Astrocyte (in vitro differentiated cells and primary cell): ENCODE measurements at regions not wholly inside any gene's neighbourhood (a gene's known extent, or its start where the extent isn't known, plus 50 kb on each side); places are given as distances from the start of the nearest gene placed in this dataset.

ENCODE experiments used
- DNase-seq: peaks from one replicate; pipeline ENCODE4 v3.0.0-alpha.2; 2010; ENCODE audit warnings: low read depth
- FAIRE-seq: peaks from 2 replicates; lab custom pipeline; 2011; peaks lifted over from hg19 to GRCh38; lab: Jason Lieb, UNC
- H2AFZ ChIP-seq: 2 replicates; pipeline ENCODE4 v1.6.0; 2012; ENCODE audit warnings: low read depth, low read length, inconsistent platforms
- H3K27ac ChIP-seq: 2 replicates; pipeline ENCODE4 v1.5.1; 2011; ENCODE audit warnings: low read depth, low read length, inconsistent platforms
- H3K27me3 ChIP-seq: 2 replicates; pipeline ENCODE4 v1.6.0; 2011; ENCODE audit warnings: low read length, inconsistent platforms; ENCODE audit not compliant: insufficient read depth
- H3K36me3 ChIP-seq: 2 replicates; pipeline ENCODE4 v1.5.1; 2011; ENCODE audit warnings: low read length, inconsistent platforms; ENCODE audit not compliant: insufficient read depth
- H3K4me1 ChIP-seq: 2 replicates; pipeline ENCODE4 v1.5.1; 2011; ENCODE audit warnings: low read length, inconsistent platforms; ENCODE audit not compliant: insufficient read depth
- H3K4me2 ChIP-seq: 2 replicates; pipeline ENCODE4 v1.6.0; 2012; ENCODE audit warnings: low read length, inconsistent platforms
- H3K4me3 ChIP-seq: 2 replicates; pipeline ENCODE4 v1.5.1; 2011; ENCODE audit warnings: low read depth, mild to moderate bottlenecking, low read length, inconsistent platforms; ENCODE audit not compliant: insufficient read depth
- H3K79me2 ChIP-seq: 2 replicates; pipeline ENCODE4 v1.6.0; 2012; ENCODE audit warnings: mild to moderate bottlenecking, low read length, inconsistent platforms; ENCODE audit not compliant: insufficient read depth
- H3K9ac ChIP-seq: 2 replicates; pipeline ENCODE4 v1.6.0; 2012; ENCODE audit warnings: mild to moderate bottlenecking, low read length, inconsistent platforms
- H3K9me3 ChIP-seq: 2 replicates; pipeline ENCODE4 v1.5.1; 2012; ENCODE audit warnings: low read depth, mild to moderate bottlenecking, low read length, inconsistent platforms; ENCODE audit not compliant: insufficient read depth
- H4K20me1 ChIP-seq: 2 replicates; pipeline ENCODE4 v1.6.0; 2012; ENCODE audit warnings: low read length, inconsistent platforms; ENCODE audit not compliant: insufficient read depth
- H3K27ac Mint-ChIP-seq: one replicate; pipeline ENCODE4 v1.8.0; 2021; ENCODE audit warnings: mild to moderate bottlenecking, mixed read lengths; ENCODE audit not compliant: unreplicated experiment
- H3K27me3 Mint-ChIP-seq: one replicate; pipeline ENCODE4 v1.8.0; 2021; ENCODE audit warnings: low read depth, mixed read lengths; ENCODE audit not compliant: unreplicated experiment
- H3K36me3 Mint-ChIP-seq: one replicate; pipeline ENCODE4 v1.8.0; 2021; ENCODE audit warnings: low read depth, mixed read lengths; ENCODE audit not compliant: unreplicated experiment
- H3K4me1 Mint-ChIP-seq: one replicate; pipeline ENCODE4 v1.8.0; 2021; ENCODE audit warnings: low read depth, mixed read lengths; ENCODE audit not compliant: unreplicated experiment
- H3K4me3 Mint-ChIP-seq: one replicate; pipeline ENCODE4 v1.8.0; 2021; ENCODE audit warnings: mild to moderate bottlenecking, moderate library complexity, mixed read lengths; ENCODE audit not compliant: unreplicated experiment
- H3K9me3 Mint-ChIP-seq: one replicate; pipeline ENCODE4 v1.8.0; 2021; ENCODE audit warnings: mild to moderate bottlenecking, mixed read lengths; ENCODE audit not compliant: unreplicated experiment
- CTCF ChIP-seq: IDR thresholded peaks from 2 replicates; pipeline ENCODE4 v1.5.1; 2011; ENCODE audit warnings: low read depth, mild to moderate bottlenecking, inconsistent platforms, low read length, moderate library complexity; ENCODE audit not compliant: insufficient read depth
- EZH2 ChIP-seq: IDR thresholded peaks from 2 replicates; pipeline ENCODE4 v1.6.1; 2012; ENCODE audit warnings: mild to moderate bottlenecking, low read length, inconsistent platforms; ENCODE audit not compliant: insufficient read depth

GRCh38 chr6:156420172-156420993, 356.8 kb upstream of the ARID1B start:
- no peak overlapping the region for H2AFZ ChIP-seq
- H3K79me2 ChIP-seq, result no peaks in the 10 kb centered on the region
- H3K27ac ChIP-seq, result peak overlapping the region; percentile 40
- no peaks in the 10 kb centered on the region for H3K36me3 ChIP-seq
- TF ChIP-seq EZH2, result no peak
- TF ChIP-seq CTCF, result no peak
- peak overlapping the region; percentile 92 for H3K27ac Mint-ChIP-seq
- no peak for FAIRE-seq
- peaks cover 31% of the 10 kb centered on the region for H3K9me3 Mint-ChIP-seq
- no peak overlapping the region for H3K4me3 ChIP-seq
- no peaks in the 10 kb centered on the region for H3K27me3 Mint-ChIP-seq
- DNase-seq, result peak; percentile 43
- H3K4me1 ChIP-seq, result peaks cover 10% of the 10 kb centered on the region
- peaks cover 9% of the 10 kb centered on the region for H3K36me3 Mint-ChIP-seq
- no peaks in the 10 kb centered on the region for H3K27me3 ChIP-seq
- H4K20me1 ChIP-seq, result no peaks in the 10 kb centered on the region
- peak overlapping the region; percentile 12 for H3K4me2 ChIP-seq
- no peak overlapping the region for H3K9ac ChIP-seq
- peaks cover 14% of the 10 kb centered on the region for H3K9me3 ChIP-seq
- H3K4me1 Mint-ChIP-seq, result peaks cover 47% of the 10 kb centered on the region
- no peak overlapping the region for H3K4me3 Mint-ChIP-seq

DNA sequence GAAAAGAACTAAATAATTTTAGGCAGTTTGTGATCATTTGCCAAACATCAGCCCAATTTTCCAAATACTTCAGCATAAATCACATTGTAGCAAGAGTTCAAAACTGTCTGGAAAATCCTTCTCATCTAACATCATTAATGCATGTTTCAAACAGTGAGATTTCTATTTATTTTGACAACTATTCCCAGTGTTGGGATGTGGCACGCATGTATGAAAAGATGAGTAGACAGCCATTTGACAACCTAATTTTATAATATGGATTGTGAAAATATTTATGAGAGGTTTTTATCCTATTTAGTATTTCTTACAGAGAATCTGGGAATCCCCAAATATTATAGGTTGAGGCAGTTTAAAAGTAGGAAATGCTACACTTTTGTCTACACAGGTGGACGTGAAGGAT, 357.6 kb upstream of the ARID1B start:
- Histone ChIP-seq H3K9ac (no peak overlapping the region), H4K20me1 (no peaks in the 10 kb centered on the region), H3K27ac (no peak overlapping the region), H3K27me3 (no peaks in the 10 kb centered on the region), H3K4me2 (no peak overlapping the region), H3K9me3 (peaks cover 14% of the 10 kb centered on the region), H3K79me2 (no peaks in the 10 kb centered on the region), H3K4me1 (peaks cover 6% of the 10 kb centered on the region), H3K4me3 (no peak overlapping the region), H3K36me3 (no peaks in the 10 kb centered on the region), H2AFZ (no peak overlapping the region)
- Mint-ChIP-seq H3K27ac (no peak overlapping the region), H3K36me3 (peaks cover 9% of the 10 kb centered on the region), H3K4me1 (peaks cover 41% of the 10 kb centered on the region), H3K4me3 (no peak overlapping the region), H3K9me3 (peaks cover 31% of the 10 kb centered on the region), H3K27me3 (no peaks in the 10 kb centered on the region)
- DNase-seq (no peak), FAIRE-seq (no peak)
- TF ChIP-seq CTCF, result no peak
- TF ChIP-seq EZH2, result no peak

- Histone ChIP-seq H4K20me1 (no peaks in the 10 kb centered on the region), H2AFZ (no peak overlapping the region), H3K9me3 (peaks cover 14% of the 10 kb centered on the region), H3K79me2 (no peaks in the 10 kb centered on the region), H3K9ac (no peak overlapping the region), H3K4me3 (no peak overlapping the region), H3K36me3 (no peaks in the 10 kb centered on the region), H3K27ac (no peak overlapping the region), H3K27me3 (no peaks in the 10 kb centered on the region), H3K4me2 (no peak overlapping the region), H3K4me1 (peaks cover 6% of the 10 kb centered on the region)
- peaks cover 9% of the 10 kb centered on the region for H3K36me3 Mint-ChIP-seq
- TF ChIP-seq EZH2 (no peak), CTCF (no peak)
- no peak for FAIRE-seq
- peaks cover 27% of the 10 kb centered on the region for H3K4me1 Mint-ChIP-seq
- no peak overlapping the region for H3K27ac Mint-ChIP-seq
- DNase-seq, result no peak
- H3K9me3 Mint-ChIP-seq, result peaks cover 25% of the 10 kb centered on the region
- H3K27me3 Mint-ChIP-seq, result no peaks in the 10 kb centered on the region
- no peak overlapping the region for H3K4me3 Mint-ChIP-seq
Observed at GRCh38 chr6:156418253-156418652, 358.9 kb upstream of the ARID1B start.
